ENCODE measurements at regions not wholly inside any gene's neighbourhood (a gene's known extent, or its start where the extent isn't known, plus 50 kb on each side); places are given as distances from the start of the nearest gene placed in this dataset.

GRCh38 chr7:18082169-18082568, 54.5 kb upstream of the PRPS1L1 start:
- Histone ChIP-seq H3K4me3 (replicated peaks in 1 of 3; ENCODE audit: insufficient read depth in 1 of 3, low read depth in 2 of 3, low read length in 3 of 3) (no peak overlapping the region), H3K4me2 (ENCODE audit: low read depth, low read length) (no peak overlapping the region), H3K9me3 (ENCODE audit: low read length) (peaks cover 18% of the 10 kb centered on the region; the same call in 1 of the 2 replicates), H3K9ac (ENCODE audit: insufficient read depth, low read depth, low read length) (no peak overlapping the region), H3K4me1 (ENCODE audit: insufficient read depth, low read length) (no peaks in the 10 kb centered on the region), H3K36me3 (replicated peaks in 1 of 2; ENCODE audit: control insufficient read depth in 1 of 2, insufficient read depth in 2 of 2, low read length in 2 of 2) (no peaks in the 10 kb centered on the region), H2AFZ (ENCODE audit: low read length) (no peak overlapping the region), H4K20me1 (ENCODE audit: insufficient read depth, low read length) (no peaks in the 10 kb centered on the region), H3K79me2 (ENCODE audit: insufficient read depth, low read length) (no peaks in the 10 kb centered on the region), H3K27ac (ENCODE audit: extremely low read length, insufficient read depth, low read length) (no peak overlapping the region), H3K27me3 (ENCODE audit: control insufficient read depth in 1 of 2, insufficient read depth in 2 of 2, low read length in 2 of 2) (peaks cover 0 to 15% of the 10 kb centered on the region in 2 experiments; a peak in 2 of 5 replicates)
- intact Hi-C loops (cut with micrococcal nuclease; ENCODE audit: unreplicated experiment), result no loop called here
- 10% methylated on average over 2 of the region's 2 CpGs for WGBS (ENCODE audit: low lambda C conversion rate)
- DNase-seq (ENCODE audit: low spot score) (no peak), ATAC-seq (no peak), FAIRE-seq (no peak)
- no peak for TF ChIP-seq GPBP1L1 (CRISPR knock-in tag; IDR thresholded peaks at IDR 0.05)
- no peak for TF ChIP-seq ZNF20 (CRISPR knock-in tag; IDR thresholded peaks at IDR 0.05)
- TF ChIP-seq ZNF263 (CRISPR knock-in tag; IDR thresholded peaks at IDR 0.05), result no peak
- no peak for TF ChIP-seq CREB1 (IDR thresholded peaks at IDR 0.05)
- TF ChIP-seq CREB1 (CRISPR knock-in tag; IDR thresholded peaks at IDR 0.05), result no peak
- no peak for TF ChIP-seq FOXK1 (CRISPR knock-in tag; IDR thresholded peaks at IDR 0.05; ENCODE audit: borderline replicate concordance, low read depth)
- TF ChIP-seq ZNF644 (CRISPR knock-in tag; IDR thresholded peaks at IDR 0.05; ENCODE audit: low read depth), result no peak
- no peak for TF ChIP-seq MED1 (CRISPR knock-in tag; IDR thresholded peaks at IDR 0.05)
- TF ChIP-seq ZEB1 (IDR thresholded peaks at IDR 0.05; ENCODE audit: insufficient replicate concordance, low read depth), result no peak
- no peak for TF ChIP-seq GLMP (CRISPR knock-in tag; IDR thresholded peaks at IDR 0.05; ENCODE audit: borderline replicate concordance)
- TF ChIP-seq FOXK2 (IDR thresholded peaks at IDR 0.05), result no peak
- TF ChIP-seq ZBTB42 (CRISPR knock-in tag; IDR thresholded peaks at IDR 0.05), result no peak
- no peak for TF ChIP-seq KIAA2018 (CRISPR knock-in tag; IDR thresholded peaks at IDR 0.05; ENCODE audit: borderline replicate concordance)
- TF ChIP-seq ZNF432 (CRISPR knock-in tag; IDR thresholded peaks at IDR 0.05; ENCODE audit: borderline replicate concordance), result no peak
- no peak for TF ChIP-seq ZNF691 (CRISPR knock-in tag; IDR thresholded peaks at IDR 0.05; ENCODE audit: borderline replicate concordance, low read depth)
- in situ Hi-C loops (cut with HindIII; ENCODE audit: extremely low pct_ligation_motif_present, low pct_unique_long_range_greater_than_20kb), result no loop called here
- no TSS peak for BruUV-seq (replicated peaks)
- CTCF ChIA-PET (ENCODE audit: low intra/inter-chr PET ratio, low total read pairs), result no interaction called here
- POLR2A ChIA-PET, result no interaction called here
